Activated CD8-positive, alpha-beta T cell treated with anti-CD3 and anti-CD28 coated beads, Interleukin-2, amount 10 ng/mL, durations not matched to agents 7 days and 5 days (primary cell): ENCODE measurements at regions not wholly inside any gene's neighbourhood (a gene's known extent, or its start where the extent isn't known, plus 50 kb on each side); places are given as distances from the start of the nearest gene placed in this dataset.

Experiments used
- ATAC-seq: fragments of 150-1000 bp; cut with Tn5 transposase; one replicate; pipeline ENCODE4 v1.10.0; 2021; ENCODE audit warnings: moderate library complexity
- CTCF ChIA-PET: fragments of 350-600 bp; sonication (Branson Sonifier 250); formaldehyde crosslinking; loops from one replicate; lab custom pipeline; 2021; ENCODE audit warnings: antibody characterized with exemption; lab: Charles Lee
- POLR2A ChIA-PET: fragments of 350-600 bp; sonication (Branson Sonifier 250); formaldehyde crosslinking; loops from one replicate; lab custom pipeline; 2021; ENCODE audit warnings: antibody characterized with exemption; lab: Charles Lee
- DNase-seq: peaks from one replicate; pipeline ENCODE4 v3.0.0-alpha.2; 2020
- H3K27ac Mint-ChIP-seq: one replicate; pipeline ENCODE4 v1.8.0; 2021; ENCODE audit warnings: mild to moderate bottlenecking, mixed read lengths
- H3K27me3 Mint-ChIP-seq: one replicate; pipeline ENCODE4 v1.8.0; 2021; ENCODE audit warnings: low read depth, mixed read lengths
- H3K36me3 Mint-ChIP-seq: one replicate; pipeline ENCODE4 v1.8.0; 2021; ENCODE audit warnings: low read depth, mixed read lengths
- H3K4me1 Mint-ChIP-seq: one replicate; pipeline ENCODE4 v1.8.0; 2021; ENCODE audit warnings: low read depth, mixed read lengths
- H3K4me3 Mint-ChIP-seq: one replicate; pipeline ENCODE4 v1.8.0; 2021; ENCODE audit warnings: mild to moderate bottlenecking, mixed read lengths
- H3K9me3 Mint-ChIP-seq: one replicate; pipeline ENCODE4 v1.8.0; 2022; ENCODE audit warnings: mixed read lengths; ENCODE audit not compliant: insufficient read depth

GRCh38 chr22:47443836-47444745 lies 681.6 kb downstream of the TBC1D22A start:
- no peaks in the 10 kb centered on the region for H3K27me3 Mint-ChIP-seq
- H3K36me3 Mint-ChIP-seq = no peaks in the 10 kb centered on the region
- no peak overlapping the region for H3K4me3 Mint-ChIP-seq
- DNase-seq (no peak), ATAC-seq (no peak)
- ChIA-PET POLR2A (no interaction called here), CTCF (no interaction called here)
- H3K9me3 Mint-ChIP-seq = peaks cover 8% of the 10 kb centered on the region
- H3K4me1 Mint-ChIP-seq = no peaks in the 10 kb centered on the region
- no peak overlapping the region for H3K27ac Mint-ChIP-seq

- H3K36me3 Mint-ChIP-seq = no peaks in the 10 kb centered on the region
These were observed 680.4 kb downstream of the TBC1D22A start for GRCh38 chr22:47442821-47443220.

GRCh38 chr22:47439643-47440265 lies 677.3 kb downstream of the TBC1D22A start:
- no peak for DNase-seq
- no peak overlapping the region for H3K4me3 Mint-ChIP-seq
- POLR2A ChIA-PET = no interaction called here
- H3K36me3 Mint-ChIP-seq = no peaks in the 10 kb centered on the region
- no peaks in the 10 kb centered on the region for H3K27me3 Mint-ChIP-seq
- H3K27ac Mint-ChIP-seq = no peak overlapping the region
- no peak for ATAC-seq
- CTCF ChIA-PET = no interaction called here
- no peaks in the 10 kb centered on the region for H3K4me1 Mint-ChIP-seq
- peaks cover 8% of the 10 kb centered on the region for H3K9me3 Mint-ChIP-seq

More at GRCh38 chr22:47442821-47443220, 680.4 kb downstream of the TBC1D22A start:
- Mint-ChIP-seq H3K27ac (no peak overlapping the region), H3K4me1 (no peaks in the 10 kb centered on the region), H3K4me3 (no peak overlapping the region), H3K27me3 (no peaks in the 10 kb centered on the region), H3K9me3 (peaks cover 8% of the 10 kb centered on the region)
- ChIA-PET CTCF (no interaction called here), POLR2A (no interaction called here)
- no peak for ATAC-seq
- no peak for DNase-seq

GRCh38 chr22:47437636-47438035 lies 675.2 kb downstream of the TBC1D22A start:
- Mint-ChIP-seq H3K36me3 (no peaks in the 10 kb centered on the region), H3K27me3 (no peaks in the 10 kb centered on the region)
- POLR2A ChIA-PET = no interaction called here

GRCh38 chr22:47437110-47437509 lies 674.7 kb downstream of the TBC1D22A start:
- CTCF ChIA-PET = no interaction called here
- H3K9me3 Mint-ChIP-seq = peaks cover 8% of the 10 kb centered on the region
- no peak for ATAC-seq
- H3K27me3 Mint-ChIP-seq = no peaks in the 10 kb centered on the region
- no peak overlapping the region for H3K27ac Mint-ChIP-seq
- no peaks in the 10 kb centered on the region for H3K4me1 Mint-ChIP-seq
- DNase-seq = no peak
- POLR2A ChIA-PET = no interaction called here
- no peak overlapping the region for H3K4me3 Mint-ChIP-seq
- H3K36me3 Mint-ChIP-seq = no peaks in the 10 kb centered on the region

More at GRCh38 chr22:47437636-47438035, 675.2 kb downstream of the TBC1D22A start:
- CTCF ChIA-PET = no interaction called here
- ATAC-seq = no peak
- Mint-ChIP-seq H3K4me3 (no peak overlapping the region), H3K4me1 (no peaks in the 10 kb centered on the region), H3K9me3 (peaks cover 8% of the 10 kb centered on the region), H3K27ac (no peak overlapping the region)
- DNase-seq = no peak

- CTCF ChIA-PET = no interaction called here
- no peaks in the 10 kb centered on the region for H3K36me3 Mint-ChIP-seq
- ATAC-seq = no peak
- DNase-seq = no peak
- H3K27ac Mint-ChIP-seq = no peak overlapping the region
- POLR2A ChIA-PET = no interaction called here
- H3K27me3 Mint-ChIP-seq = no peaks in the 10 kb centered on the region
- H3K4me1 Mint-ChIP-seq = no peaks in the 10 kb centered on the region
- no peaks in the 10 kb centered on the region for H3K9me3 Mint-ChIP-seq
- no peak overlapping the region for H3K4me3 Mint-ChIP-seq
These were observed 673.4 kb downstream of the TBC1D22A start for GRCh38 chr22:47435826-47436225.

- Mint-ChIP-seq H3K36me3 (no peaks in the 10 kb centered on the region), H3K9me3 (no peaks in the 10 kb centered on the region), H3K27me3 (no peaks in the 10 kb centered on the region), H3K4me3 (no peak overlapping the region), H3K27ac (no peak overlapping the region), H3K4me1 (no peaks in the 10 kb centered on the region)
- DNase-seq (no peak), ATAC-seq (no peak)
- POLR2A ChIA-PET = no interaction called here
- CTCF ChIA-PET = no interaction called here
These were observed 672.7 kb downstream of the TBC1D22A start for GRCh38 chr22:47435204-47435487.

- no peak for ATAC-seq
- POLR2A ChIA-PET = no interaction called here
- H3K36me3 Mint-ChIP-seq = no peaks in the 10 kb centered on the region
- CTCF ChIA-PET = no interaction called here
- DNase-seq = no peak
- no peak overlapping the region for H3K27ac Mint-ChIP-seq
- no peaks in the 10 kb centered on the region for H3K27me3 Mint-ChIP-seq
- H3K9me3 Mint-ChIP-seq = no peaks in the 10 kb centered on the region
- no peak overlapping the region for H3K4me3 Mint-ChIP-seq
- no peaks in the 10 kb centered on the region for H3K4me1 Mint-ChIP-seq
These were observed 672.1 kb downstream of the TBC1D22A start for GRCh38 chr22:47434336-47435203.

- ChIA-PET POLR2A (no interaction called here), CTCF (no interaction called here)
- H3K36me3 Mint-ChIP-seq = no peaks in the 10 kb centered on the region
- no peaks in the 10 kb centered on the region for H3K27me3 Mint-ChIP-seq
- DNase-seq = no peak
- no peak overlapping the region for H3K4me3 Mint-ChIP-seq
- H3K4me1 Mint-ChIP-seq = no peaks in the 10 kb centered on the region
- H3K9me3 Mint-ChIP-seq = no peaks in the 10 kb centered on the region
- H3K27ac Mint-ChIP-seq = no peak overlapping the region
- no peak for ATAC-seq
These were observed 671.2 kb downstream of the TBC1D22A start for GRCh38 chr22:47433627-47434026.

- no peaks in the 10 kb centered on the region for H3K9me3 Mint-ChIP-seq
- no peaks in the 10 kb centered on the region for H3K36me3 Mint-ChIP-seq
- ChIA-PET POLR2A (no interaction called here), CTCF (no interaction called here)
- ATAC-seq = no peak
- H3K4me3 Mint-ChIP-seq = no peak overlapping the region
- no peaks in the 10 kb centered on the region for H3K27me3 Mint-ChIP-seq
- no peak overlapping the region for H3K27ac Mint-ChIP-seq
- no peak for DNase-seq
- H3K4me1 Mint-ChIP-seq = no peaks in the 10 kb centered on the region
These were observed 670.2 kb downstream of the TBC1D22A start for GRCh38 chr22:47432683-47433082.

- no peak for DNase-seq
- Mint-ChIP-seq H3K27ac (no peak overlapping the region), H3K27me3 (no peaks in the 10 kb centered on the region), H3K9me3 (no peaks in the 10 kb centered on the region), H3K4me3 (no peak overlapping the region), H3K4me1 (no peaks in the 10 kb centered on the region), H3K36me3 (no peaks in the 10 kb centered on the region)
- no peak for ATAC-seq
- ChIA-PET POLR2A (no interaction called here), CTCF (no interaction called here)
These were observed 661.7 kb downstream of the TBC1D22A start for GRCh38 chr22:47423861-47424820.
